ENCODE measurements at regions not wholly inside any gene's neighbourhood (a gene's known extent, or its start where the extent isn't known, plus 50 kb on each side); places are given as distances from the start of the nearest gene placed in this dataset.

GRCh38 chr2:216569765-216570164, 63.5 kb upstream of the IGFBP2 start:
- TF ChIP-seq EZH2 (IDR thresholded peaks at IDR 0.05; ENCODE audit: borderline replicate concordance, low read length) = no peak
- TF ChIP-seq, protein P1, sequence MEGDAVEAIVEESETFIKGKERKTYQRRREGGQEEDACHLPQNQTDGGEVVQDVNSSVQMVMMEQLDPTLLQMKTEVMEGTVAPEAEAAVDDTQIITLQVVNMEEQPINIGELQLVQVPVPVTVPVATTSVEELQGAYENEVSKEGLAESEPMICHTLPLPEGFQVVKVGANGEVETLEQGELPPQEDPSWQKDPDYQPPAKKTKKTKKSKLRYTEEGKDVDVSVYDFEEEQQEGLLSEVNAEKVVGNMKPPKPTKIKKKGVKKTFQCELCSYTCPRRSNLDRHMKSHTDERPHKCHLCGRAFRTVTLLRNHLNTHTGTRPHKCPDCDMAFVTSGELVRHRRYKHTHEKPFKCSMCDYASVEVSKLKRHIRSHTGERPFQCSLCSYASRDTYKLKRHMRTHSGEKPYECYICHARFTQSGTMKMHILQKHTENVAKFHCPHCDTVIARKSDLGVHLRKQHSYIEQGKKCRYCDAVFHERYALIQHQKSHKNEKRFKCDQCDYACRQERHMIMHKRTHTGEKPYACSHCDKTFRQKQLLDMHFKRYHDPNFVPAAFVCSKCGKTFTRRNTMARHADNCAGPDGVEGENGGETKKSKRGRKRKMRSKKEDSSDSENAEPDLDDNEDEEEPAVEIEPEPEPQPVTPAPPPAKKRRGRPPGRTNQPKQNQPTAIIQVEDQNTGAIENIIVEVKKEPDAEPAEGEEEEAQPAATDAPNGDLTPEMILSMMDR (conservative IDR thresholded peaks at IDR 0.05 in 1 of 2, IDR thresholded peaks at IDR 0.05 in 1 of 2; ENCODE audit: extremely low read depth in 1 of 2, insufficient read depth in 1 of 2, low read depth in 1 of 2, low read length in 2 of 2) = no peak

Data from mammary epithelial cell (primary cell).